B cell (primary cell): ENCODE measurements at regions not wholly inside any gene's neighbourhood (a gene's known extent, or its start where the extent isn't known, plus 50 kb on each side); places are given as distances from the start of the nearest gene placed in this dataset.

Experiments
- EZH2 ChIP-seq: IDR thresholded peaks from 2 replicates; pipeline ENCODE4 v1.6.1; 2012; ENCODE audit warnings: borderline replicate concordance, low read depth, mild to moderate bottlenecking, moderate library complexity, low read length; ENCODE audit not compliant: insufficient read depth, poor library complexity, severe bottlenecking
- TF ChIP-seq, protein P1 (sequence below): fragments of 200-600 bp; IDR thresholded peaks from one replicate; pipeline ENCODE4 v1.8.0; 2022; ENCODE audit warnings: antibody characterized with exemption, mild to moderate bottlenecking

DNA sequence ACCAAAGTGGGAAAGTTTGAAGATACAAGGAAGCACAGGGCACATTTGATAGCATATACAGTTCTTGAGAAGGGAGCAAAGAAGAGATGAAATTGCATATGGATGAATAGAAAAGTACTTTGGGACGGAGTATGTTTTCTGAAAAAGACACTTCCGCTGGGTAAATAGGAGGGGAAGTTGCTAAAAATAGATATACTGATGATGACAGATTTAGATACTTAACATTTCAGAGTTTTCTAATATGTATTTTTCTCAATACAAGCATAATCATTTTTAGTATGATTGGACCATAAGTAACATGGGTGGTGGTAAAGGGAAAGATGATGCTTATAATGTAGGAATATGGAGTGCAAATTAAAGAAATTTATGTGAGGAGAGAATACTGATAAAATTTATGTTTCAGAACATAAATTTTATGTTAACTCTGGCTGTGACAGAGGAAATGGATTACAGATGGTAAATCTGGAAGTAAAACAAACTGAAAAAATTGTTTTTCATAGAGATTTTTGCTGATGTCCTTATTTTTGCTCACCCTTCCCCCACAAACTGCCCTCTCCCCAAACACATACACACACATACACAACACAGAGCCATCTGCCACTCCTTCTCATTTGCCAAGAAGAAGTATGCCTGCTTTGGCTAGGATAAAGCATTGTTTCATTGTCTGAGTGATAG is 583.9 kb upstream of the MIR17HG start:
- TF ChIP-seq, protein P1, sequence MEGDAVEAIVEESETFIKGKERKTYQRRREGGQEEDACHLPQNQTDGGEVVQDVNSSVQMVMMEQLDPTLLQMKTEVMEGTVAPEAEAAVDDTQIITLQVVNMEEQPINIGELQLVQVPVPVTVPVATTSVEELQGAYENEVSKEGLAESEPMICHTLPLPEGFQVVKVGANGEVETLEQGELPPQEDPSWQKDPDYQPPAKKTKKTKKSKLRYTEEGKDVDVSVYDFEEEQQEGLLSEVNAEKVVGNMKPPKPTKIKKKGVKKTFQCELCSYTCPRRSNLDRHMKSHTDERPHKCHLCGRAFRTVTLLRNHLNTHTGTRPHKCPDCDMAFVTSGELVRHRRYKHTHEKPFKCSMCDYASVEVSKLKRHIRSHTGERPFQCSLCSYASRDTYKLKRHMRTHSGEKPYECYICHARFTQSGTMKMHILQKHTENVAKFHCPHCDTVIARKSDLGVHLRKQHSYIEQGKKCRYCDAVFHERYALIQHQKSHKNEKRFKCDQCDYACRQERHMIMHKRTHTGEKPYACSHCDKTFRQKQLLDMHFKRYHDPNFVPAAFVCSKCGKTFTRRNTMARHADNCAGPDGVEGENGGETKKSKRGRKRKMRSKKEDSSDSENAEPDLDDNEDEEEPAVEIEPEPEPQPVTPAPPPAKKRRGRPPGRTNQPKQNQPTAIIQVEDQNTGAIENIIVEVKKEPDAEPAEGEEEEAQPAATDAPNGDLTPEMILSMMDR = no peak
- no peak for TF ChIP-seq EZH2
